ENCODE measurements at regions not wholly inside any gene's neighbourhood (a gene's known extent, or its start where the extent isn't known, plus 50 kb on each side); places are given as distances from the start of the nearest gene placed in this dataset.

DNA sequence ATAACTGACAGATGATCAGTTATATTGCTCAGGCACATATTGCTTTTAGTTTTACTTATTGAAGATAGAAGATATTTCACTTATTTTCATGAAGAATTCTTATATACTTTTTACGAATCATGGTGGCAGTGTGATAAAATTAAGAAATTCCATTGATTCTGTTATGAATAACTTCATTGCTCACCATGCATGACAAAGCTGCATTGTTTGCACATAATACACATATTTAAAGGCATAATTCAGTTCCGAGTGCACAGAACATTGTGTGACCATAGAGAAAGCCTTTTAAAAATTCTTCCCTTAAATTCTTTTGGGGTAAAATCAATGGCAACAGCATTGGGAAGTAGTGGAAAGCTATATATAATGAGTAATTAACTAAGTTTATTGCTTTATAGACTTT is 82.5 kb upstream of the NAALADL2 start:
- no peak for DNase-seq (ENCODE audit: low read depth in 2 of 2)

GRCh38 chr3:174777813-174778212 is 81.3 kb upstream of the NAALADL2 start:
- DNase-seq (ENCODE audit: low read depth in 2 of 2) = no peak

GRCh38 chr3:174783502-174783901 is 75.6 kb upstream of the NAALADL2 start:
- DNase-seq (ENCODE audit: low read depth in 2 of 2) = no peak

- DNase-seq (ENCODE audit: low read depth in 2 of 2) = no peak
These were observed 74.8 kb upstream of the NAALADL2 start for GRCh38 chr3:174784206-174784934.

- no peak for DNase-seq (ENCODE audit: low read depth in 2 of 2)
These were observed 72.3 kb upstream of the NAALADL2 start for GRCh38 chr3:174786825-174787224.

DNA sequence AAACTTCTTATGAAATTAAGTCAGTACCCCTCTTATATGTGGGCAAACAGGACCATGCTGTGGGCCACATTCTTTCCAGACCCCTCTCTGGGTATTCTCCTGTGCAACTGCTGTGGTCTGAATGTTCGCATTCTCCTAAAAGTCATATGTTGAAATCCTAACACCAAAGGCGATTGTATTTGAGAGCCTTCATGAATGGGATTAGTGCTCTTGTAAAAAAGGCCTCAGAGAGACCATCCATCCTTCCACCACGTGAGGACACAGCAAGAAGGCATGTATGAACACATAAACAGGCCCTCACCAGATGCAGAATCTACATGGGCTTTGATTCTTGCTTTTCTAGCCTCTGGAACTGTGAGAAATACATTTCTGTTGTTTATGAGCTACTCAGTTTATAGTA is 68.0 kb upstream of the NAALADL2 start:
- DNase-seq (ENCODE audit: low read depth in 2 of 2) = no peak

GRCh38 chr3:174792864-174793263 is 66.3 kb upstream of the NAALADL2 start:
- no peak for DNase-seq (ENCODE audit: low read depth in 2 of 2)
